Astrocyte (in vitro differentiated cells and primary cell): ENCODE measurements at regions not wholly inside any gene's neighbourhood (a gene's known extent, or its start where the extent isn't known, plus 50 kb on each side); places are given as distances from the start of the nearest gene placed in this dataset.

Experiments used
- DNase-seq: peaks from one replicate; pipeline ENCODE4 v3.0.0-alpha.2; 2010; ENCODE audit warnings: low read depth
- FAIRE-seq: peaks from 2 replicates; lab custom pipeline; 2011; peaks lifted over from hg19 to GRCh38; lab: Jason Lieb, UNC
- H2AFZ ChIP-seq: 2 replicates; pipeline ENCODE4 v1.6.0; 2012; ENCODE audit warnings: low read depth, low read length, inconsistent platforms
- H3K27ac ChIP-seq: 2 replicates; pipeline ENCODE4 v1.5.1; 2011; ENCODE audit warnings: low read depth, low read length, inconsistent platforms
- H3K27me3 ChIP-seq: 2 replicates; pipeline ENCODE4 v1.6.0; 2011; ENCODE audit warnings: low read length, inconsistent platforms; ENCODE audit not compliant: insufficient read depth
- H3K36me3 ChIP-seq: 2 replicates; pipeline ENCODE4 v1.5.1; 2011; ENCODE audit warnings: low read length, inconsistent platforms; ENCODE audit not compliant: insufficient read depth
- H3K4me1 ChIP-seq: 2 replicates; pipeline ENCODE4 v1.5.1; 2011; ENCODE audit warnings: low read length, inconsistent platforms; ENCODE audit not compliant: insufficient read depth
- H3K4me2 ChIP-seq: 2 replicates; pipeline ENCODE4 v1.6.0; 2012; ENCODE audit warnings: low read length, inconsistent platforms
- H3K4me3 ChIP-seq: 2 replicates; pipeline ENCODE4 v1.5.1; 2011; ENCODE audit warnings: low read depth, mild to moderate bottlenecking, low read length, inconsistent platforms; ENCODE audit not compliant: insufficient read depth
- H3K79me2 ChIP-seq: 2 replicates; pipeline ENCODE4 v1.6.0; 2012; ENCODE audit warnings: mild to moderate bottlenecking, low read length, inconsistent platforms; ENCODE audit not compliant: insufficient read depth
- H3K9ac ChIP-seq: 2 replicates; pipeline ENCODE4 v1.6.0; 2012; ENCODE audit warnings: mild to moderate bottlenecking, low read length, inconsistent platforms
- H3K9me3 ChIP-seq: 2 replicates; pipeline ENCODE4 v1.5.1; 2012; ENCODE audit warnings: low read depth, mild to moderate bottlenecking, low read length, inconsistent platforms; ENCODE audit not compliant: insufficient read depth
- H4K20me1 ChIP-seq: 2 replicates; pipeline ENCODE4 v1.6.0; 2012; ENCODE audit warnings: low read length, inconsistent platforms; ENCODE audit not compliant: insufficient read depth
- H3K27ac Mint-ChIP-seq: one replicate; pipeline ENCODE4 v1.8.0; 2021; ENCODE audit warnings: mild to moderate bottlenecking, mixed read lengths; ENCODE audit not compliant: unreplicated experiment
- H3K27me3 Mint-ChIP-seq: one replicate; pipeline ENCODE4 v1.8.0; 2021; ENCODE audit warnings: low read depth, mixed read lengths; ENCODE audit not compliant: unreplicated experiment
- H3K36me3 Mint-ChIP-seq: one replicate; pipeline ENCODE4 v1.8.0; 2021; ENCODE audit warnings: low read depth, mixed read lengths; ENCODE audit not compliant: unreplicated experiment
- H3K4me1 Mint-ChIP-seq: one replicate; pipeline ENCODE4 v1.8.0; 2021; ENCODE audit warnings: low read depth, mixed read lengths; ENCODE audit not compliant: unreplicated experiment
- H3K4me3 Mint-ChIP-seq: one replicate; pipeline ENCODE4 v1.8.0; 2021; ENCODE audit warnings: mild to moderate bottlenecking, moderate library complexity, mixed read lengths; ENCODE audit not compliant: unreplicated experiment
- H3K9me3 Mint-ChIP-seq: one replicate; pipeline ENCODE4 v1.8.0; 2021; ENCODE audit warnings: mild to moderate bottlenecking, mixed read lengths; ENCODE audit not compliant: unreplicated experiment
- CTCF ChIP-seq: IDR thresholded peaks from 2 replicates; pipeline ENCODE4 v1.5.1; 2011; ENCODE audit warnings: low read depth, mild to moderate bottlenecking, inconsistent platforms, low read length, moderate library complexity; ENCODE audit not compliant: insufficient read depth
- EZH2 ChIP-seq: IDR thresholded peaks from 2 replicates; pipeline ENCODE4 v1.6.1; 2012; ENCODE audit warnings: mild to moderate bottlenecking, low read length, inconsistent platforms; ENCODE audit not compliant: insufficient read depth

DNA sequence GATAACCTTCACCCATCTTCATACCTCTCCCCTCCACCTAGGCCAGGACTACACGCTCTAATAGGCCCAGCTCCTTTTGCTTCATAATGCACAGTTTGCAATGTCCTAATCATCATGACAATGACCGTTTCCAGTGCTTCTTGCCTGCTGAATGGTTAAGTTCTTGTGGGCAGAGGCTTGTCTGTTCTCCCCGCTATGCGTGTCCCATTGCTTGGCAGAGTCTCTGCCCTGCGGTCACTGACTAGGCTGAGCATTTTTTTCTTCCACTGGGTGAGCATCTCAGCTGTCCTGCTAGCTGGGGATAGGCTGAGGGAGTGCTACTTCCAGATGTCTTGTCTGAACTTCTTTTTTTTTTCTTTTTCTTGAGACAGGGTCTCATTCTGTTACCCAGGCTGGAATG lies 314.7 kb downstream of the UQCRFS1 start:
- DNase-seq, result no peak

DNA sequence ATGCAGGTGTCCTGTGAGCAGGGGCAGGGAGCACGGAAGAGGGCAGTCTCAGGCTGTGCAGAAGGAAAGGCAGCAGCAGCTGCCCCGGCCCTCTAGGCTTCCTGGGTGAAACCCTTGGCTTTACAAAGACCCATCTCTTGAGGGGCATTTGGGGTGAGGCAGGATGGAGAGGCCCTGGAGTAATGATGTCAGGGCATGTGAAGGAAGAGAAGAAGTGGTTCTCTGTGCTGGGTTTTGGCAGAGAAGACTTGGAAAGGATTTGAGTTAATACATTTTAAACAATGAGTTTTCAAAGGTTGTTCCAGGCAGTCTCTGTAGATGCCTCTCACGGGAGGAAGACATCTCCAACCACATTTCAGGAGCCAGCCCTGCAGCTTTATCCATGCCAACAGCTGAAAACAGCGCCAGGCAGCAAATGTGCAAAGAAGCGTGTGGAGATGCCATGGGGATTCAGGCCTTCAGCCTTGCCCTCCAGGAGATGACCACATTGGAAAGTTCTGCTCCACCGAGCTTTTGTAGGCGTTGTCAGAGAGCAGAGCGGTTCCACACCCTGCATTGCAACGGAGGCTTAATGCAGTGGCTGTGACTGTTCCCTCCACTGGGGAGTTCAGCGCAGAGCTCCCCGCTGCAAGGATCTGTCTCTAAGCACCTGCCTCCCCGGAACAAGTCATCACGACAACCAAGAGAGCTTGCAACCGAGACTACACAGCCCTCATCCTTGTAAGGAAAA lies 322.8 kb downstream of the UQCRFS1 start:
- Histone ChIP-seq H3K4me1 (no peaks in the 10 kb centered on the region), H3K9me3 (peaks cover 3% of the 10 kb centered on the region), H4K20me1 (no peaks in the 10 kb centered on the region), H3K4me2 (no peak overlapping the region), H3K27me3 (no peaks in the 10 kb centered on the region), H2AFZ (no peak overlapping the region), H3K36me3 (no peaks in the 10 kb centered on the region), H3K27ac (no peak overlapping the region), H3K4me3 (no peak overlapping the region), H3K79me2 (no peaks in the 10 kb centered on the region), H3K9ac (no peak overlapping the region)
- FAIRE-seq (no peak), DNase-seq (no peak)
- H3K27me3 Mint-ChIP-seq, result peaks cover 39% of the 10 kb centered on the region
- H3K36me3 Mint-ChIP-seq, result no peaks in the 10 kb centered on the region
- no peak overlapping the region for H3K27ac Mint-ChIP-seq
- TF ChIP-seq CTCF (no peak), EZH2 (no peak)
- H3K4me3 Mint-ChIP-seq, result no peak overlapping the region
- no peaks in the 10 kb centered on the region for H3K9me3 Mint-ChIP-seq
- no peaks in the 10 kb centered on the region for H3K4me1 Mint-ChIP-seq

More for the DNA sequence above, 314.7 kb downstream of the UQCRFS1 start:
- H4K20me1 ChIP-seq, result no peaks in the 10 kb centered on the region
- no peaks in the 10 kb centered on the region for H3K36me3 Mint-ChIP-seq
- H3K27ac Mint-ChIP-seq, result no peak overlapping the region
- no peak overlapping the region for H3K9ac ChIP-seq
- TF ChIP-seq EZH2, result no peak
- TF ChIP-seq CTCF, result no peak
- no peaks in the 10 kb centered on the region for H3K27me3 ChIP-seq
- no peaks in the 10 kb centered on the region for H3K9me3 Mint-ChIP-seq
- H3K4me1 ChIP-seq, result no peaks in the 10 kb centered on the region
- no peaks in the 10 kb centered on the region for H3K9me3 ChIP-seq
- H3K79me2 ChIP-seq, result no peaks in the 10 kb centered on the region
- H2AFZ ChIP-seq, result no peak overlapping the region
- H3K27me3 Mint-ChIP-seq, result peaks cover 19% of the 10 kb centered on the region
- no peaks in the 10 kb centered on the region for H3K4me1 Mint-ChIP-seq
- no peak for FAIRE-seq
- H3K4me3 ChIP-seq, result no peak overlapping the region
- H3K4me3 Mint-ChIP-seq, result no peak overlapping the region
- H3K4me2 ChIP-seq, result no peak overlapping the region
- no peak overlapping the region for H3K27ac ChIP-seq
- no peaks in the 10 kb centered on the region for H3K36me3 ChIP-seq

- Histone ChIP-seq H3K36me3 (no peaks in the 10 kb centered on the region), H3K27ac (no peak overlapping the region), H3K4me2 (no peak overlapping the region), H4K20me1 (no peaks in the 10 kb centered on the region), H3K27me3 (no peaks in the 10 kb centered on the region), H3K9ac (no peak overlapping the region), H3K4me3 (no peak overlapping the region), H3K4me1 (no peaks in the 10 kb centered on the region), H3K9me3 (peaks cover 3% of the 10 kb centered on the region), H3K79me2 (no peaks in the 10 kb centered on the region), H2AFZ (no peak overlapping the region)
- no peak for TF ChIP-seq CTCF
- TF ChIP-seq EZH2, result no peak
- Mint-ChIP-seq H3K4me1 (peaks cover 3% of the 10 kb centered on the region), H3K9me3 (no peaks in the 10 kb centered on the region), H3K36me3 (no peaks in the 10 kb centered on the region), H3K27ac (no peak overlapping the region), H3K27me3 (peaks cover 43% of the 10 kb centered on the region), H3K4me3 (no peak overlapping the region)
- FAIRE-seq (no peak), DNase-seq (no peak)
These were observed 324.9 kb downstream of the UQCRFS1 start for GRCh38 chr19:28887920-28888618.
